Skeletal muscle satellite cell (primary cell): ENCODE measurements at regions not wholly inside any gene's neighbourhood (a gene's known extent, or its start where the extent isn't known, plus 50 kb on each side); places are given as distances from the start of the nearest gene placed in this dataset.
"Not testable (repeated sequence)": the region's sequence is repeated elsewhere in the genome, so short reads cannot be mapped to it uniquely, and the experiment has no call there.

Source experiments
- H3K27me3 ChIP-seq: 2 replicates; pipeline ENCODE4 v1.7.0; 2013; ENCODE audit warnings: low read length; ENCODE audit not compliant: control insufficient read depth, insufficient read depth
- H3K36me3 ChIP-seq: 2 replicates; pipeline ENCODE4 v1.7.0; 2013; ENCODE audit warnings: mild to moderate bottlenecking, control low read depth, low read length; ENCODE audit not compliant: insufficient read depth
- H3K4me1 ChIP-seq: 2 replicates; pipeline ENCODE4 v1.7.0; 2013; ENCODE audit warnings: low read length; ENCODE audit not compliant: control insufficient read depth, insufficient read depth
- H3K4me2 ChIP-seq: 2 replicates; pipeline ENCODE4 v1.7.0; 2013; ENCODE audit warnings: mild to moderate bottlenecking, low read length
- H3K4me3 ChIP-seq: 2 replicates; pipeline ENCODE4 v1.7.0; 2013; ENCODE audit warnings: low read length
- H3K9ac ChIP-seq: 2 replicates; pipeline ENCODE4 v1.7.0; 2013; ENCODE audit warnings: mild to moderate bottlenecking, low read depth, low read length, moderate library complexity
- H3K9me3 ChIP-seq: replicated peaks from 2 replicates; pipeline ENCODE4 v1.7.0; 2013; ENCODE audit warnings: mild to moderate bottlenecking, control low read depth, low read length

GRCh38 chr11:112658431-112658878, 302.8 kb upstream of the NCAM1 start:
- H3K4me2 ChIP-seq = no peak overlapping the region
- no peaks in the 10 kb centered on the region for H3K27me3 ChIP-seq
- H3K36me3 ChIP-seq = no peaks in the 10 kb centered on the region
- H3K4me3 ChIP-seq = no peak overlapping the region
- no peaks in the 10 kb centered on the region for H3K9me3 ChIP-seq
- no peak overlapping the region for H3K9ac ChIP-seq
- H3K4me1 ChIP-seq = peaks cover 40% of the 10 kb centered on the region

GRCh38 chr11:112661146-112661545, 300.1 kb upstream of the NCAM1 start:
- Histone ChIP-seq H3K4me2 (no peak overlapping the region), H3K9me3 (no peaks in the 10 kb centered on the region), H3K27me3 (no peaks in the 10 kb centered on the region)

GRCh38 chr11:112661571-112661970, 299.6 kb upstream of the NCAM1 start:
- Histone ChIP-seq H3K4me2 (no peak overlapping the region), H3K9ac (no peak overlapping the region), H3K27me3 (no peaks in the 10 kb centered on the region), H3K9me3 (no peaks in the 10 kb centered on the region), H3K4me3 (no peak overlapping the region), H3K36me3 (no peaks in the 10 kb centered on the region), H3K4me1 (peaks cover 13% of the 10 kb centered on the region)

More at GRCh38 chr11:112661146-112661545, 300.1 kb upstream of the NCAM1 start:
- H3K9ac ChIP-seq = no peak overlapping the region
- H3K4me1 ChIP-seq = peaks cover 18% of the 10 kb centered on the region
- H3K4me3 ChIP-seq = no peak overlapping the region
- H3K36me3 ChIP-seq = no peaks in the 10 kb centered on the region

- H3K9ac ChIP-seq = no peak overlapping the region
- H3K4me1 ChIP-seq = peaks cover 5% of the 10 kb centered on the region
- H3K4me3 ChIP-seq = no peak overlapping the region
- H3K9me3 ChIP-seq = no peaks in the 10 kb centered on the region
- H3K36me3 ChIP-seq = no peaks in the 10 kb centered on the region
- no peak overlapping the region for H3K4me2 ChIP-seq
- no peaks in the 10 kb centered on the region for H3K27me3 ChIP-seq
Observed at GRCh38 chr11:112662554-112662953, 298.7 kb upstream of the NCAM1 start.

GRCh38 chr11:112663947-112664634, 297.1 kb upstream of the NCAM1 start:
- Histone ChIP-seq H3K36me3 (no peaks in the 10 kb centered on the region), H3K27me3 (no peaks in the 10 kb centered on the region), H3K9ac (no peak overlapping the region), H3K4me1 (no peaks in the 10 kb centered on the region), H3K4me3 (no peak overlapping the region), H3K4me2 (no peak overlapping the region), H3K9me3 (no peaks in the 10 kb centered on the region)

- no peaks in the 10 kb centered on the region for H3K36me3 ChIP-seq
- H3K9me3 ChIP-seq = no peaks in the 10 kb centered on the region
- H3K4me3 ChIP-seq = no peak overlapping the region
- H3K27me3 ChIP-seq = no peaks in the 10 kb centered on the region
- H3K4me2 ChIP-seq = no peak overlapping the region
- no peak overlapping the region for H3K9ac ChIP-seq
- H3K4me1 ChIP-seq = no peaks in the 10 kb centered on the region
Observed at GRCh38 chr11:112665291-112665690, 295.9 kb upstream of the NCAM1 start.

GRCh38 chr11:112666253-112666652, 295.0 kb upstream of the NCAM1 start:
- H3K36me3 ChIP-seq = no peaks in the 10 kb centered on the region
- no peak overlapping the region for H3K4me2 ChIP-seq
- H3K4me3 ChIP-seq = no peak overlapping the region
- no peaks in the 10 kb centered on the region for H3K9me3 ChIP-seq
- H3K27me3 ChIP-seq = no peaks in the 10 kb centered on the region
- H3K9ac ChIP-seq = no peak overlapping the region
- no peaks in the 10 kb centered on the region for H3K4me1 ChIP-seq

GRCh38 chr11:112670806-112671570, 290.2 kb upstream of the NCAM1 start:
- Histone ChIP-seq H3K27me3 (no peaks in the 10 kb centered on the region), H3K36me3 (no peaks in the 10 kb centered on the region), H3K4me2 (no peak overlapping the region), H3K9ac (no peak overlapping the region), H3K9me3 (no peaks in the 10 kb centered on the region), H3K4me1 (no peaks in the 10 kb centered on the region), H3K4me3 (no peak overlapping the region)

GRCh38 chr11:112673401-112673800, 287.8 kb upstream of the NCAM1 start:
- not testable (repeated sequence) for H3K9me3 ChIP-seq, H3K4me2 ChIP-seq, H3K4me1 ChIP-seq, H3K9ac ChIP-seq, H3K4me3 ChIP-seq, H3K27me3 ChIP-seq, H3K36me3 ChIP-seq

GRCh38 chr11:112685111-112685510, 276.1 kb upstream of the NCAM1 start:
- Histone ChIP-seq H3K9me3 (no peaks in the 10 kb centered on the region), H3K4me3 (no peak overlapping the region), H3K4me2 (no peak overlapping the region), H3K4me1 (no peaks in the 10 kb centered on the region), H3K9ac (no peak overlapping the region), H3K36me3 (no peaks in the 10 kb centered on the region), H3K27me3 (no peaks in the 10 kb centered on the region)

GRCh38 chr11:112689851-112690250, 271.4 kb upstream of the NCAM1 start:
- Histone ChIP-seq H3K4me2 (no peak overlapping the region), H3K9ac (no peak overlapping the region), H3K36me3 (no peaks in the 10 kb centered on the region), H3K27me3 (no peaks in the 10 kb centered on the region), H3K9me3 (no peaks in the 10 kb centered on the region), H3K4me3 (no peak overlapping the region), H3K4me1 (peaks cover 5% of the 10 kb centered on the region)

GRCh38 chr11:112693781-112694180, 267.4 kb upstream of the NCAM1 start:
- Histone ChIP-seq H3K36me3 (no peaks in the 10 kb centered on the region), H3K27me3 (peaks cover 5% of the 10 kb centered on the region), H3K4me3 (no peak overlapping the region), H3K9me3 (no peaks in the 10 kb centered on the region), H3K4me1 (peaks cover 5% of the 10 kb centered on the region), H3K9ac (no peak overlapping the region), H3K4me2 (no peak overlapping the region)
